Omental fat pad (tissue), 3 donors: ENCODE measurements at regions not wholly inside any gene's neighbourhood (a gene's known extent, or its start where the extent isn't known, plus 50 kb on each side); places are given as distances from the start of the nearest gene placed in this dataset.
"Not testable (repeated sequence)": the region's sequence is repeated elsewhere in the genome, so short reads cannot be mapped to it uniquely, and the experiment has no call there.

Experiments
- ATAC-seq: fragments of 150-250 bp; one replicate; pipeline ENCODE4 v1.9.1; 2016; ENCODE audit warnings: mild to moderate bottlenecking, moderate library complexity; ENCODE audit not compliant: low FRiP score
- DNase-seq: peaks from one replicate; pipeline ENCODE4 v3.0.0-alpha.2; 2019; ENCODE audit warnings: low spot score
- CTCF ChIP-seq, 3 donors: fragments of 450-650 bp; IDR thresholded peaks; one replicate each; pipeline ENCODE4 v1.5.1; 2016 to 2017; ENCODE audit warnings: antibody characterized with exemption in 3 of 3, mild to moderate bottlenecking in 3 of 3, moderate library complexity in 2 of 3

GRCh38 chr18:28457784-28458183 is 280.9 kb upstream of the CDH2 start:
- ATAC-seq: no peak
- TF ChIP-seq CTCF (IDR thresholded peaks at IDR 0.05): no peak
- DNase-seq: no peak

- no peak for TF ChIP-seq CTCF (IDR thresholded peaks at IDR 0.05)
- DNase-seq (no peak), ATAC-seq (no peak)
Observed at GRCh38 chr18:28455971-28456370, 279.0 kb upstream of the CDH2 start.

GRCh38 chr18:28439870-28440269 is 262.9 kb upstream of the CDH2 start:
- no peak for TF ChIP-seq CTCF (IDR thresholded peaks at IDR 0.05)
- ATAC-seq (no peak), DNase-seq (no peak)

GRCh38 chr18:28438381-28438780 is 261.5 kb upstream of the CDH2 start:
- DNase-seq (no peak), ATAC-seq (no peak)
- TF ChIP-seq CTCF (IDR thresholded peaks at IDR 0.05): no peak

- no peak for TF ChIP-seq CTCF (IDR thresholded peaks at IDR 0.05)
- DNase-seq (no peak), ATAC-seq (no peak)
Observed at GRCh38 chr18:28432339-28432738, 255.4 kb upstream of the CDH2 start.

- no peak for TF ChIP-seq CTCF (IDR thresholded peaks at IDR 0.05)
- DNase-seq: no peak
- no peak for ATAC-seq
Observed at GRCh38 chr18:28425886-28426285, 249.0 kb upstream of the CDH2 start.

- no peak for DNase-seq
- ATAC-seq: no peak
- TF ChIP-seq CTCF (IDR thresholded peaks at IDR 0.05): no peak
Observed at GRCh38 chr18:28422577-28422976, 245.6 kb upstream of the CDH2 start.

- ATAC-seq, DNase-seq: not testable (repeated sequence)
Observed at GRCh38 chr18:28421950-28422349, 245.0 kb upstream of the CDH2 start.
